NCI-H1105 (cell line): ENCODE measurements at regions not wholly inside any gene's neighbourhood (a gene's known extent, or its start where the extent isn't known, plus 50 kb on each side); places are given as distances from the start of the nearest gene placed in this dataset.

Experiments used
- DNase-seq: peaks from one replicate; lab custom pipeline; 2025; lab: John Stamatoyannopoulos, UW

DNA sequence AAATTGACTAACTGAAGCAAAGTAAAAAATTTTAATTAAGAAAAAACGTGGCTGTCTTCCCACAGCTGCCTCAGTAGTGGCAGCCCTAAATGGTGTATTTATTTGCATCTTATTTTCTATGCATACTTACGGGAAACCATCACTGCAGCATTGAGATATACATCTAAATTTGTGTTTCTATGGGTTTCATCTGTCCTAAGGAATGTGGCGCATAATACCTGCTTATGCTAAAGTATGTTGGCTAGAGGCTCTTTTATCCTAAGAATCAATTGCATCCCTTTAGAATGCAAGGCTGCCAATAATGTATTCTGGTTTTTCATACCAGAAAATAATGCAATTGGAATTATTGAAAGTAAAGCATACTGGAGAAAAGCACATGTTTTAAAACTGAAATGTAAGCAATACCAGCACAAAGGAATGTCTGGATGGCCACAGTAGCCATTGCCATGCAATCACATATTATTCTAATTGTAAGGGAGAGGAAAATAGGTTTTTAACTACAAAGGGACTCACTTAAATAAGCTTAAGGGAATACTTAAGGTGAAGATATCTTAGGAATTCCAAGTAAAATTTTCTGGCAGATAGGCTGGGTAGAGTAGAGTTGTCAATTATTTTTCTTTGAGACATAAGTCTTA, 834.5 kb upstream of the NECTIN3 start:
- DNase-seq, result no peak

DNA sequence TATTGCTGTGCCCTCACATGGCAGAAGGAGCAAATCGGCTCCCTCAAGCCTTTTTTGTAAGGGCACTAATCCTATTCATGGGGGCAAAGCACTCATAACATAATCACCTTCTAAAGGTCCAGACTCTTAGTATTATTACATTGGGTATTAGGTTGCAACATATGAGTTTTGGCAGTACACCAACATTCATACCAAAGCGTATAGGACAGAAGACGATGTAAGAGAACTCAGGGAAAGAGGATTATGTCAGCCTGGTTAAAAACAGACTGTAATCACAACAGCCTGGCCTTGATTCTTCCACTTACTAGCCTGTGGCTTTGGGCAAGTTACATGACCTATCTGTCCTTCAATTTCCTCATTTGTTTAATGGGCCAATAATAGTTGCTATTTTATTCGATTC, 828.5 kb upstream of the NECTIN3 start:
- DNase-seq, result no peak

DNA sequence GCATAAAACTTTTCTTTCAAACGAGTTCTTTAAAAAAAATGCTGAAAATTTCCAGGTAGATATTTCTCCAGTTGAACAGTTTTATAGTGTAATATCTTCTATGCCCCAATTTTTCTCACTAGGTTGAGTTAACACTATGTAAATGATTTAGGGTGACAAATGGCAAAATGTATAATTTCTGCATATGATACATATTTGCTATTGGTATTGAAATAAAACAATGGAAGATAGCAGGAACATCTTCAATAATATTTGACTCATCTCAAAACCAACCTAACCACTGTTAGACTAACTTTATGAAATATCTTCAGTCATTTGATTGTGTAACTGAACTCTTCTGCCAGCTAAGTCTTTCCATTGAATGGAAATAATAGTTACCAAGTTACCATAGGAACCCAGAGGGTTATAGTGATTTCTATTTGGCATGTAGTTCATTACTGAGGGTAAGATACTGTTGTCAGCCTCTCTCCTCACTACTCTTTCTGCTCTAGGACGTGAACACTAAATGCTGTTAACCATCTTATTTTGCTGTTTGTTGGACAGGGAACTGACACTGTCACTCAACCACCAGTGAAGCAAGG, 824.7 kb upstream of the NECTIN3 start:
- no peak for DNase-seq

- no peak for DNase-seq
These were observed 823.0 kb upstream of the NECTIN3 start for GRCh38 chr3:110248666-110249065.

DNA sequence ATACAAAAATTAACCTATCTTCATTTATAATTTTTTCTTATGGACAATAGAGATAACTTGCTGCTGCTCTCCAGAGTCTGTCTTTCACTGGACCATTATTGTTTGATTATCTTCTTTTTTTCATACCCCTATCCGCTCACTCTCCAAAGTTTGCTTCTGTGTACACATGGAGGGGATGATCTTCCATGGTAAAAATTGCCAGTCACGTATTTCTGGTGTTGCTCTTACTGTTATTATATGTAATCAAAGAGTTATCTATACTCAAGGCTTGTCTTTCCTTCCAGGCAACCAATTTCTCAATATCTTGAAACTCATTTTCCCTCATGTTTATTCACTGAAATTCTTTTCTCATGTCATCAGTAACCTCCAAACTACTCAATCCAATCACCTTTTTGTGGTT, 817.8 kb upstream of the NECTIN3 start:
- no peak for DNase-seq

GRCh38 chr3:110254591-110254990, 817.0 kb upstream of the NECTIN3 start:
- DNase-seq, result no peak

- DNase-seq, result no peak
These were observed 810.5 kb upstream of the NECTIN3 start for GRCh38 chr3:110261141-110261540.

DNA sequence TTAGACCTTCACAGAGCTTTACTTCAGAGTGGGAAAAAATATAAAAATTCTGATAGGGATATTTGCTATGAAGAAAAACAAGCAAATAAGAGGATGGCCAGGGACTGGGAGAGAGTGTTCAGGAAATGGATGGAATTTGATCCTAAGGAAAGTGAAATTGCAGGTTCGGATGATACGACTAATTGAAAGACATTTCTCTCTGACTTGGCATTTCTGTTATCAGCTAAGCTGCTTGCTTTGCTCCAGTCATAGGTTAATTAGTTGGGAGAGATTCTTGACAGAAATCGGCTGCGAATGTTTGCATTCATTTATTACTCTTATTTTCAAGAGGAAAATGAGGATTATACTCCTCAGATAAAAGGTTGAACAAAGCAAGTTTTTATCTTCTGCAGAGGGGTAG, 808.7 kb upstream of the NECTIN3 start:
- no peak for DNase-seq

DNA sequence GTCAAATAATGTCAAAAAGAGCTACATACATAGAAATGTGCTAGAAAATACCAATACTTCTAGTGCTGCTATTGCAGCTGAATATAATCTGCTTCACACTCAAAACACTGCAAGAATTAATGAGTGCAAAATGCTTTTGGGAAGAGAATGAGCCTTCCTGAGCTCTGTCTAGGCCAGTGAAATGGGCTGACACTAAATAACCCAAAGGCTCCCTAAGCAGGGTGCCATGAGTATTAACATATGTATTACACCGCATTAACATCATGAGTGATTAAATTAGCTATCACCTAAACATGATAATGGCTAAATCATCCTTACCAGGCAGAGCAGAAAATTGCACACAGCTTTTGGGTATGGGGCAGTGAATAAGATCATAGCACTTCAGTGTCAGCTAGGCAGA, 806.3 kb upstream of the NECTIN3 start:
- DNase-seq, result no peak

GRCh38 chr3:110267304-110267845, 804.2 kb upstream of the NECTIN3 start:
- DNase-seq, result no peak

- DNase-seq, result no peak
These were observed 799.1 kb upstream of the NECTIN3 start for GRCh38 chr3:110272525-110272924.

- DNase-seq, result no peak
These were observed 779.6 kb upstream of the NECTIN3 start for GRCh38 chr3:110291886-110292501.

GRCh38 chr3:110293660-110294059, 778.0 kb upstream of the NECTIN3 start:
- DNase-seq, result no peak

- no peak for DNase-seq
These were observed 774.7 kb upstream of the NECTIN3 start for GRCh38 chr3:110296885-110297284.

DNA sequence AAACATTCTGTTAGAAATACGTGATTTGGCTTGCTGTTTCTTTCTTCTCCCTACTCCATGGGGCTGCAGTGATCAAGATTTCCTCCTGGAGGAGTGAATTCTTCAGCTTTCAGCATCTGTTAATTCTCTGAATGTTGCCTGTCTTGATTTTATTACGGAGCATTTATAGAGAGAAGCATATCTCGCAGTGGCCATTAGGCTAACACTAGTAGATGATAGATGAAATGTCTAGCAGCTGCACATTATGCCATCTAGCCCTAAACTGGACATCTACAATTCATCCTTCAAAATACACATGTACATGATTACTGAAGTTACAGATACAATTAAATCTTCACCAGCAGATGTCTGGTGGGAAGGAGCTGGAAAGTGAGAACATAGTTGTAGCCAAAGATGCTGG, 769.8 kb upstream of the NECTIN3 start:
- no peak for DNase-seq

DNA sequence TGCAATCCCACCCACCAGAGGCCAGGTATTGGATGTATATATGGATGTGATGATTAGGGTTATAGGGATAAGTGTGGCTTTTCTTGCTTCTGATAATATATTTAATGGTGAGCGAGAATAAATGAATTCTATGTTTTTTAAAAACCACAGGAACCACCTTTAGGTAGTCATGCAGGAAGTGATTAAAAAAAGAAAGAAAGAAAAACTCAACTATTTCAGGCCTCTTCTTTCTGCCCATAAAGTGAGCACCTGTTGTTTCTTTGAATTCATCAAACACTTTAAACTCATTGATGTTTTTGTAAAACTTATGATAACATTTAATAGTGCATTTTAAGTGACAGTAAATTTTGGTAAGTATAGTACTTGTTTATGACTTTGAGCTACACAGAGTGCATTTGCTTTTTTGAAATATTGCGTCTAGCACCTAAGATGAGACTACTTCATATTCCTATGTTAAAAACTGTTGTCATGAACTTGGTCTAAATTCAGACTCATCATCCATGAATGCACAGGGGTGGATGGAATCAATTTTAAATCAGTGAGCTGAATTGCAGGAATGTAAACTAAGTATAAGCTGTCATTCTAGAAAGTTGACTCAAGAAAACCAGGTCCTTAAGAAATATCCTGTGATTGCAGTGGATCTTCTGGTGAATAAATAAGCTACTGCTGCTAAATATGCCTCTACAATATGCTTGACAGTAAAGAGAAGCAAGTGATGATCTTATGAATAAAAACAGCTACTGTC, 764.4 kb upstream of the NECTIN3 start:
- no peak for DNase-seq

DNA sequence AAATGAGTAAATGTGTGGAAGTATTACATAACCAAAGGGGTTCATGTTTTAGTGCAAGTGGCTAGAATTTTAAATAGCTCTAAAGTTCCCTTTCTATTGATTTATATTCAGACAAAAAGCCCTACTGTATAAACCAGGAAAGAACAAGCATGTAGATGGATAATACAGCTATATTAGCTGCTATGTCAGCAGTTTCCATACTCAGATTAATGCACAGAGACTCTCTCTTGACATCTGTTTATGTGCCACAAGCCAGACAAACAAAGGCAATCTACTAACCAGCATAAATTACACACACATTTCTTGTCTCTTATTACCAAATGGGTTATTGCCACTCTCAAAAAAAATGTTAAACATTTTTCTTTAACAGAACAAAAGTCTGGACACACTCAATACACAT, 760.1 kb upstream of the NECTIN3 start:
- DNase-seq, result no peak

DNA sequence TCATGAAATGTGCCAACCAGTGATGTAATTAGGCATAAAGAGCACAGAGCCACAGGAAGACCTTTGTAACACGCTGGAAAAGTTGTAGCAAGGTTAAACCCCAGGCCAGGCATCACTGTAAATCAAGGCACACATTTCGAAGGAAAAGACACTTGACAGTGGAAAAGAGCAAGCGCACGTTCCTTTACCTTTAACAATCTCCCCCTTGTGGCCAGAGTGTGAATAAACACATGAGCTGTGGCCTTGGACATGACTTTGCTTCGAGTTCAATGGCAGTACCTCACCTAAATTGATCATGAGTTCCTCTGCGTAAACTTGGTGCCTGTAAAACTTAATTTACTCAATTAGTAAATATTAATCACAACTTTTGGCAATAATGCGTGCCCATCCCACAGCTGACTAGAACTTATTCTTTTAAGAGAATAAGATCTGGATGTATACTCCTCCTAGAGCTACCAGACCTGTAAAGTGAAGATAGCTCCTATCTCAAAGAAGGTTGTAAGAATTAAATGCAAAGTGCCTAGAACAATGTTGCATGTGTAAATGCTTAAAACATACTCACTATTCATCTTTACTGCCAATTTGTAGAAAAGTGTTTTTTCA, 757.0 kb upstream of the NECTIN3 start:
- peak; percentile 53 for DNase-seq

- no peak for DNase-seq
These were observed 753.5 kb upstream of the NECTIN3 start for GRCh38 chr3:110318108-110318507.

DNA sequence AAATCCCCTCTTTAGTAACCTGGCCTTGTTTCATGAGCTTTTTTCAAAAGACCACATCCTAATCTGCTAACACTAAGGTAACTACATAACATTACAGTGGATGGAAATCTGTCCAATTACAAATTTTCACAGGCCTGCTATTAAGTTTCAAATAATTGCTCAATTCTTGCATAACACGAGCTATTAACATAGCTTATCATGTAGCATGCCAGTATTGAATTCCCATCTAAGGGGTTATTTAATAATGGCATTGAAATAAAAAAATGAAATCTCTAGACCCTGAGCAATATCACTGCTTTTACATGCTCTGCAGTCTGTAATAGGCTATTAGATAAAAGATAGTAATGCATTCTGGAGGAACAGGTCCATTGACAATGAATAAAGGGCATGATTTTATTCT, 748.3 kb upstream of the NECTIN3 start:
- no peak for DNase-seq

DNA sequence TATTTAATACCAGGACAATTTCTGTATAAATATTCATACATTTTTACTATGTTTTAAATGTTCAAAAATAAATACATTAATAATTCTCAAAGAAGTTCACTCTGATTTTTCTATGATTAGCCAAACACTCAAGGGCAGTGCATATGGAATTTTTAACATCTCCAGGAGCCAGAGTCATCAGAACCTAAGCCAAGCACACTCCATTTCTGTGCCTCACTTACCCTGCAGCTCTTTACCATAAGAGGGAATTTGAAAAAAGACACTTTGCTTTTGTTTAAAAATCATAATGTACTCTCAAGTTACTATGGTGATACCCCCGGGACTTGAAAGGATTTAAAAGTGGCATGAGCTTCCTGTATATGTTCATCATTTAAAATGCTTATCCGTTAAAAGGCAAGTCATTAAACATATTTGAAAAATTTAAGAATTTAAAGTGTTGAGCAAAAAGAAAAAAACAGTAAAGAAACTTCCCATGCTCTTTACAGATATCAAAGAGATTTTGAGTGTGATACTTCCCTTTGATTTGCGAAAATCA, 747.4 kb upstream of the NECTIN3 start:
- no peak for DNase-seq

GRCh38 chr3:110327870-110328269, 743.7 kb upstream of the NECTIN3 start:
- DNase-seq, result no peak
